ENCODE measurements at regions not wholly inside any gene's neighbourhood (a gene's known extent, or its start where the extent isn't known, plus 50 kb on each side); places are given as distances from the start of the nearest gene placed in this dataset.

GRCh38 chr2:41873102-41874031, 174.5 kb upstream of the PKDCC start:
- H3K27me3 Mint-ChIP-seq (ENCODE audit: low read depth): peaks cover 8% of the 10 kb centered on the region
- H3K36me3 Mint-ChIP-seq (ENCODE audit: low read depth): no peaks in the 10 kb centered on the region
- H3K9me3 Mint-ChIP-seq: no peaks in the 10 kb centered on the region
- H3K27ac Mint-ChIP-seq: no peak overlapping the region
- no peaks in the 10 kb centered on the region for H3K4me1 Mint-ChIP-seq (ENCODE audit: low read depth)
- no peak overlapping the region for H3K4me3 Mint-ChIP-seq

DNA sequence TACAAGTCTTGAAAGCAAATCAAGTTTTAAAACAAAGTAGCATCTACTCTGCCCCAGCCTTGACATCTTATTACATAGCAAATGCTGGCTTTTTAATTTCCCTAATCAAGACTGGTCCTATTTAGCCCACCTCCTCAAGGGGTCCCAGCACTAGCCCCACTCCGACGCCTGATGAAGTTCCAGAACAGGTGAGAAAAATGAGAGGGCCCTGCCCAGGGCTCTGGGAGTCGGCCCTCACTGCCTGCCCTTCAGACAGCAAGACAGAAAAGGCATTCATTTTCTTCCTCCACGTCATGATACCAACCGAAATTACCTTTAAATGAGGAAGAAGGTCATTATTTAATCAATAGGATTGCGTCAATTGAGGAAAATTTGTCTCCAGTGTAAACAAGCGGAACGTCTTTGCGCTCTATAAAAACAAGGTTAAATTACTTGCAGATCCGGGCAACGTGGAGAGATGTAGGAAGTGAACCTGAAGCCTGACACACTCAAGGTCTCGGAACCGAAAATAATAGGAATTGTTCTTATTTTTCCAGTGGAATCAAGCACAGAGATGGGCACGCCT, 170.6 kb upstream of the PKDCC start:
- no peaks in the 10 kb centered on the region for H3K9me3 Mint-ChIP-seq
- H3K4me3 Mint-ChIP-seq: no peak overlapping the region
- no peaks in the 10 kb centered on the region for H3K4me1 Mint-ChIP-seq (ENCODE audit: low read depth)
- H3K36me3 Mint-ChIP-seq (ENCODE audit: low read depth): no peaks in the 10 kb centered on the region
- peaks cover 29% of the 10 kb centered on the region for H3K27me3 Mint-ChIP-seq (ENCODE audit: low read depth)
- no peak overlapping the region for H3K27ac Mint-ChIP-seq

DNA sequence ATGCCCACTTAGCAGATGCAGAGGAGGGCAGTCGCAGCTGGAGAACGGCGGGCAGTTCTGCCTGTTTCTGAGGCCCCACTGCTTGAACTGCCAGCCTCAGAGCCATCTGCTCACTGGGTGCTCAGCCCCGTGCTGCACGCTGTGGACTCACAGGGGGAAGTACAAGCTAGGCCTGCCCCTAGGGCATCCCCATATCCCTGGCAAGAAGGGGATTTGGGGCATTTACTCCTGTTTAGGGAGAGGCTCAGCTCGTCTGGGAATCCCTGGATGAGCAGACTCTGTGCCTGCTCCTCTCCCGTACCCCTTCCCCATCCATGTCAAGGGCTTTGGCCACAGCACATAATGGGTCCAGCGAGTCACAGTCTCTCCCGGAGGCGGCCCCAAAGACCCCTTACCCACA, 169.8 kb upstream of the PKDCC start:
- Mint-ChIP-seq H3K9me3 (no peaks in the 10 kb centered on the region), H3K4me1 (ENCODE audit: low read depth) (no peaks in the 10 kb centered on the region), H3K27me3 (ENCODE audit: low read depth) (peaks cover 24% of the 10 kb centered on the region), H3K36me3 (ENCODE audit: low read depth) (no peaks in the 10 kb centered on the region), H3K27ac (no peak overlapping the region), H3K4me3 (no peak overlapping the region)

DNA sequence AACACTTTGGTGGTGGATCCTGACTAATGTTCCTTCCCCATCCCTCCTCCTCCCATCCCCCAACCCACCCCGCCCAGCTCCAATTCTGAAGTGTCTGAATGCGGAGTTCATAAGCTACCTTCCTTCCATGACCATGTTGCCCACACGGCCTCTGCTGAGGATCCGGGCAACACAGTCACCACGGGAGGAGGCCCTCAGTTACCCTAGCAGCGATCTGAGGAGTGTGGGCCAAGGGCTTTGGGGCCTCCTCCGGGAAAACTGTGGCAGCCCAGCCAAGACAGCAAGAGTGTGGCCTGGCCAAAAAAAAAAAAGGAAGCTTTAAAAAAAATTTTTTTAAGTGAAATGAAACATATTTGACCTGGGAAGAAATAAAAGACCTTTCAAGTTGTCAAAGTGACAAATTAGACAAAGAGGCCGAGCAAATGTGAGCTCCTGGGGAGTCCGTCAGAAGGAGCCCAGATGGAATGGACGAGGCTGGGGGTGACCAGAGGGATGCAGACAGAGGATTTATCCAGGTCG, 169.0 kb upstream of the PKDCC start:
- no peak overlapping the region for H3K27ac Mint-ChIP-seq

DNA sequence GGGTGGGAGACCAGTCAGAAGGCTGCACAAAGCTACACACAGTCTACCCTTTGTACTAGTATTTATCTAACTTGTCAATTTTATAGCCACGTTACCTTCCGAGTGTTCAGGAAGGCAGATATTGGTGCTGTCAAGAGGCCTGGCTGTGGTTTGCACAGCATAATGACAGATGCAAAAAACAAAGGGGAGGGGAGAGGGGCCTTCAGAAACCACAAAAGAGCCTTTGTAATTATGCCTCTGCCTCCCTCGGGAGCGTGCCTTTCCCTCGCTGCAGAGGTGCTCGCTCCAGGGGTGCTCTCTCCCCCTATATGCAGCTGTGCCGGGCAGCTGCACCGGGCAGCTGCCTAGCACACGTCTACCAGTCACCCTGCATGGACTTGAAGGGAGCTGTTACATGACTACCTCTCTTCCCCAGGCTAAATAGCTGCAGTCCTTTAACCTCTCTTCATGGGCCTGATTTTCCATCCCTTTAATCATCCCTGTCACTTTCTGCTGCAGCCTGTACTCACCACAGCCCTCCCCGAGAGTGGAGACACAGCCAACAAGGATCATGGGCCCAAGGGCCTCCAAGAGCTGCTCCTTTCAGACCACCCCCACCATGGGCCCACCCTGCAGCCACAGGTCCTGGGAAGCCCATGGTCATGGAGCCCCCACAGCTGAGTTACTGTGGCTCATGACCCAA, 168.4 kb upstream of the PKDCC start:
- H3K27me3 Mint-ChIP-seq (ENCODE audit: low read depth): peaks cover 22% of the 10 kb centered on the region
- no peak overlapping the region for H3K27ac Mint-ChIP-seq
- no peaks in the 10 kb centered on the region for H3K4me1 Mint-ChIP-seq (ENCODE audit: low read depth)
- H3K4me3 Mint-ChIP-seq: no peak overlapping the region
- no peaks in the 10 kb centered on the region for H3K36me3 Mint-ChIP-seq (ENCODE audit: low read depth)
- no peaks in the 10 kb centered on the region for H3K9me3 Mint-ChIP-seq

More for the DNA sequence above, 169.0 kb upstream of the PKDCC start:
- H3K4me3 Mint-ChIP-seq: no peak overlapping the region
- H3K4me1 Mint-ChIP-seq (ENCODE audit: low read depth): no peaks in the 10 kb centered on the region
- H3K9me3 Mint-ChIP-seq: no peaks in the 10 kb centered on the region
- peaks cover 23% of the 10 kb centered on the region for H3K27me3 Mint-ChIP-seq (ENCODE audit: low read depth)
- no peaks in the 10 kb centered on the region for H3K36me3 Mint-ChIP-seq (ENCODE audit: low read depth)

DNA sequence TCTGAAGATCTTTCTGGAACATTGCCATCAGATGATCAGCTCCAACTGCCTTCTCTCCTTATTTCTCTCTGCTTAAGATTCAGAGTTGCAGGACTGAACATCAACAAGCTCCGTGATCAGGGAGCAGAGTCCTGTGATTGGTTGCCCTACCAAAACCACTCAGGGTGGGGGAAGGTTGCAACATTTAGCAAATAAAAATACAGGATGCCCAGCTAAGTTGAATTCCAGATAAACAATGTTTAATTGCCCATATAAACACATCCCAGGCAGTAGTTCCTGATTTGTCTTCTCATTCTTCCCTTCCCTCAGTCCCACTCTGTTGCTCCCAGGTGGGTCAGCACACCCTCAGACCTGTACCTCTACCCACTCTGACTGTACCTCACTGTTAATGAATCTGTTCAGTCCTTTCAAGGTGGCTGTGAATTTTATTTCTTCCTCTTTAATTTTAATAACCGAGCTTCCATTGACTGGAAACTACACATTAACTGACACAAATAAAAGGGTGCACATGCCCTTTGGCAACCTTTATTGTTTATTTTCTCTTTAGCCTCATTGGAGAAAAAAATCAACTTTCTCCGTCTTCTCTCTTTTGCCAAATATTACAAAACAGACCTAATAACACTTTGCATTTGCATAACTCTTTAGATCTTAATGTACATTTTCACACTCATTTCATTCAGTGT, 167.1 kb upstream of the PKDCC start:
- no peaks in the 10 kb centered on the region for H3K36me3 Mint-ChIP-seq (ENCODE audit: low read depth)
- H3K27ac Mint-ChIP-seq: no peak overlapping the region
- H3K4me3 Mint-ChIP-seq: no peak overlapping the region
- no peaks in the 10 kb centered on the region for H3K9me3 Mint-ChIP-seq
- no peaks in the 10 kb centered on the region for H3K4me1 Mint-ChIP-seq (ENCODE audit: low read depth)
- H3K27me3 Mint-ChIP-seq (ENCODE audit: low read depth): peaks cover 25% of the 10 kb centered on the region

GRCh38 chr2:41881249-41881648, 166.6 kb upstream of the PKDCC start:
- Mint-ChIP-seq H3K4me1 (ENCODE audit: low read depth) (no peaks in the 10 kb centered on the region), H3K27me3 (ENCODE audit: low read depth) (peaks cover 25% of the 10 kb centered on the region), H3K9me3 (no peaks in the 10 kb centered on the region), H3K36me3 (ENCODE audit: low read depth) (no peaks in the 10 kb centered on the region), H3K27ac (no peak overlapping the region), H3K4me3 (no peak overlapping the region)

DNA sequence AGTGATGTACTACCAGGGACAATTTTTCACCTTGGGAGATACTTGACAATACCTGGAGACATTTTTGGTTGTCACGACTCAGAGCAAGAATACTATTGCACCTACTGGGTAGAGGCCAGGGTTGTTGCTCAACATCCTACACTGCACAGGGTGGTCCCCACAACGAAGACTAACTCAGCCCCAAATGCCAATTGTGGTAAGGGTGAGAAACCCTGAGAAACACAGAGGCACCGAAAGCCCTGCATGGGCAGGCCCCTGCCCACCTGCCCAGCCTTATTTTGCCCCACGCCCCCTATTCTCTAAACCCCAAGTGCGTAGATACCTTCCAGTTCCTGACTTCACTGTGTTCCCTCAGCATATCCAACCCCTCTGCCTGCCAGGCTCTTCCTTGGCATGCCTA, 163.1 kb upstream of the PKDCC start:
- Mint-ChIP-seq H3K4me1 (ENCODE audit: low read depth) (no peaks in the 10 kb centered on the region), H3K27ac (no peak overlapping the region), H3K27me3 (ENCODE audit: low read depth) (peaks cover 30% of the 10 kb centered on the region), H3K36me3 (ENCODE audit: low read depth) (no peaks in the 10 kb centered on the region), H3K9me3 (no peaks in the 10 kb centered on the region), H3K4me3 (no peak overlapping the region)

- H3K36me3 Mint-ChIP-seq (ENCODE audit: low read depth): no peaks in the 10 kb centered on the region
- H3K9me3 Mint-ChIP-seq: no peaks in the 10 kb centered on the region
- H3K27me3 Mint-ChIP-seq (ENCODE audit: low read depth): peaks cover 30% of the 10 kb centered on the region
- H3K4me3 Mint-ChIP-seq: no peak overlapping the region
- H3K4me1 Mint-ChIP-seq (ENCODE audit: low read depth): no peaks in the 10 kb centered on the region
- H3K27ac Mint-ChIP-seq: no peak overlapping the region
These were observed 161.6 kb upstream of the PKDCC start for GRCh38 chr2:41886145-41886664.

GRCh38 chr2:41886757-41887156, 161.1 kb upstream of the PKDCC start:
- Mint-ChIP-seq H3K4me1 (ENCODE audit: low read depth) (no peaks in the 10 kb centered on the region), H3K9me3 (no peaks in the 10 kb centered on the region), H3K27me3 (ENCODE audit: low read depth) (peaks cover 33% of the 10 kb centered on the region), H3K4me3 (no peak overlapping the region), H3K36me3 (ENCODE audit: low read depth) (no peaks in the 10 kb centered on the region), H3K27ac (no peak overlapping the region)

- H3K36me3 Mint-ChIP-seq (ENCODE audit: low read depth): no peaks in the 10 kb centered on the region
- no peak overlapping the region for H3K27ac Mint-ChIP-seq
- H3K4me1 Mint-ChIP-seq (ENCODE audit: low read depth): no peaks in the 10 kb centered on the region
- H3K27me3 Mint-ChIP-seq (ENCODE audit: low read depth): peaks cover 42% of the 10 kb centered on the region
- no peak overlapping the region for H3K4me3 Mint-ChIP-seq
- H3K9me3 Mint-ChIP-seq: no peaks in the 10 kb centered on the region
These were observed 157.5 kb upstream of the PKDCC start for GRCh38 chr2:41890341-41890740.

DNA sequence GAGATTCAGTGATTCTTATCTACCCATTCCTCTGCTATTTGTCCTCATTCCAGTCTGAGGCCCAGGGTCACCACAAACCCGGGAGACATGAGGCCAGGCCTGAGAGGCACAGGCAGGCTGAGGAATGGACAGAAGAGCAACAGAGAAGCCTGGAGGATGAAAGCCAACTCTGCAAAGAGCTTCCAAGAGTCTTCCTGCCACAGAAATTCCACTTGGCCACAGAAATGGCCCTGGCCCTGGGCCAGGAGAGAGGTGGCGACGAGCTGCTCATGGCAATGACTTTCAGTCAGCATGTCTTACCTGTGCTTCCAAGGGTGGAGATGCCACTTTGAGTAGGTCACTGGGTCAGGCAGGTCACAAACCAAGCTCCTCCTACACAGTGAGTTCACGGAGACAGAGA, 155.3 kb upstream of the PKDCC start:
- H3K36me3 Mint-ChIP-seq (ENCODE audit: low read depth): no peaks in the 10 kb centered on the region

GRCh38 chr2:41894563-41895333, 153.1 kb upstream of the PKDCC start:
- H3K27me3 Mint-ChIP-seq (ENCODE audit: low read depth): peaks cover 51% of the 10 kb centered on the region
- peaks cover 14% of the 10 kb centered on the region for H3K4me1 Mint-ChIP-seq (ENCODE audit: low read depth)
- no peaks in the 10 kb centered on the region for H3K9me3 Mint-ChIP-seq
- H3K4me3 Mint-ChIP-seq: no peak overlapping the region
- H3K27ac Mint-ChIP-seq: no peak overlapping the region
- H3K36me3 Mint-ChIP-seq (ENCODE audit: low read depth): no peaks in the 10 kb centered on the region

More for the DNA sequence above, 155.3 kb upstream of the PKDCC start:
- H3K9me3 Mint-ChIP-seq: no peaks in the 10 kb centered on the region
- peaks cover 49% of the 10 kb centered on the region for H3K27me3 Mint-ChIP-seq (ENCODE audit: low read depth)
- H3K27ac Mint-ChIP-seq: no peak overlapping the region
- H3K4me1 Mint-ChIP-seq (ENCODE audit: low read depth): peaks cover 14% of the 10 kb centered on the region
- no peak overlapping the region for H3K4me3 Mint-ChIP-seq

DNA sequence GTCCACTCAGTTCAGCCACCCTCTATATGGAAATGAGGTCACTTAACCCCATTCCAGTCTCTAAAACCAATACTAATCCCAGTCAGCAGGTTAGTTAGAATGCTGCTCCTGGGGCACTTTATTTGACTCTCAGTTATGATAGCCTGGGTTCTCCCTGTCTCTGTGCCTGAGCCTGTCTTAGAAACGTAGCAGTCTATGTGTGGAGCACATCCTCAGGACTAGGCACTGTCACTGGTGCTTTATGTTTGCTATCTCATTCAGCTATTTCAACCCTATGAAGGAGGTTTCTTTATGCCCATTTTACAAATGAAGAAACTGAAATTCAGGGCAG, 152.5 kb upstream of the PKDCC start:
- H3K9me3 Mint-ChIP-seq: no peaks in the 10 kb centered on the region
- no peak overlapping the region for H3K27ac Mint-ChIP-seq
- peaks cover 53% of the 10 kb centered on the region for H3K27me3 Mint-ChIP-seq (ENCODE audit: low read depth)
- H3K4me1 Mint-ChIP-seq (ENCODE audit: low read depth): peaks cover 14% of the 10 kb centered on the region
- H3K4me3 Mint-ChIP-seq: no peak overlapping the region
- no peaks in the 10 kb centered on the region for H3K36me3 Mint-ChIP-seq (ENCODE audit: low read depth)

Measured in T-helper 1 cell treated with Interleukin-12 subunit alpha and Interleukin-12 subunit beta and Interleukin-4 antibody, amounts not matched to agents 30 μg/mL and 1 μg/mL, for 36 hours (primary cell).